Keratinocyte (primary cell): ENCODE measurements at regions not wholly inside any gene's neighbourhood (a gene's known extent, or its start where the extent isn't known, plus 50 kb on each side); places are given as distances from the start of the nearest gene placed in this dataset.

Experiments
- DNase-seq: peaks from one replicate; pipeline ENCODE4 v3.0.0-alpha.2; 2011; ENCODE audit warnings: low read depth, missing footprints, low spot score
- FAIRE-seq: peaks from 2 replicates; lab custom pipeline; 2011; peaks lifted over from hg19 to GRCh38; lab: Jason Lieb, UNC
- H2AFZ ChIP-seq: 2 replicates; pipeline ENCODE4 v1.6.0; 2012; ENCODE audit warnings: low read length, control low read depth, inconsistent platforms; ENCODE audit not compliant: control insufficient read depth
- H3K27ac ChIP-seq: 2 replicates; pipeline ENCODE4 v1.5.1; 2011; ENCODE audit warnings: low read length; ENCODE audit not compliant: control insufficient read depth, insufficient read depth
- H3K27me3 ChIP-seq: 3 replicates; pipeline ENCODE4 v1.6.0; 2011; ENCODE audit warnings: low read length; ENCODE audit not compliant: control insufficient read depth, insufficient read depth; ENCODE audit errors: extremely low read depth
- H3K36me3 ChIP-seq, 2 experiments: 2 replicates in 1 of 2; 3 replicates in 1 of 2; pipeline ENCODE4 v1.5.1; 2011; ENCODE audit warnings: low read length in 2 of 2, mild to moderate bottlenecking in 1 of 2; ENCODE audit not compliant: control insufficient read depth in 2 of 2, insufficient read depth in 2 of 2; ENCODE audit errors: extremely low read depth in 1 of 2
- H3K4me1 ChIP-seq: 3 replicates; pipeline ENCODE4 v1.5.1; 2011; ENCODE audit warnings: low read length; ENCODE audit not compliant: control insufficient read depth, insufficient read depth; ENCODE audit errors: extremely low read depth
- H3K4me2 ChIP-seq: 3 replicates; pipeline ENCODE4 v1.6.0; 2011; ENCODE audit warnings: low read depth, low read length; ENCODE audit not compliant: control insufficient read depth, insufficient read depth; ENCODE audit errors: extremely low read depth
- H3K4me3 ChIP-seq, 3 experiments: fragments of 200-600 bp in 1 of 3; sonication (generic) in 1 of 3; 2 replicates in 2 of 3; 3 replicates in 1 of 3; pipeline ENCODE4 v1.5.1; 2011 to 2016; ENCODE audit warnings: low read length in 3 of 3, mild to moderate bottlenecking in 3 of 3, control low read depth in 2 of 3, inconsistent platforms in 1 of 3, low read depth in 1 of 3, mixed read lengths in 1 of 3, mixed run types in 1 of 3, moderate library complexity in 1 of 3; ENCODE audit not compliant: control insufficient read depth in 2 of 3, insufficient read depth in 2 of 3; ENCODE audit errors: extremely low read depth in 1 of 3
- H3K79me2 ChIP-seq: 2 replicates; pipeline ENCODE4 v1.6.0; 2012; ENCODE audit warnings: low read length; ENCODE audit not compliant: control insufficient read depth, insufficient read depth
- H3K9ac ChIP-seq: 3 replicates; pipeline ENCODE4 v1.6.0; 2011; ENCODE audit warnings: low read length; ENCODE audit not compliant: control insufficient read depth, insufficient read depth; ENCODE audit errors: extremely low read depth
- H3K9me1 ChIP-seq: 3 replicates; pipeline ENCODE4 v1.6.0; 2011; ENCODE audit warnings: low read length; ENCODE audit not compliant: control insufficient read depth, insufficient read depth; ENCODE audit errors: extremely low read depth
- H3K9me3 ChIP-seq: 2 replicates; pipeline ENCODE4 v1.5.1; 2012; ENCODE audit warnings: low read depth, low read length; ENCODE audit not compliant: control insufficient read depth
- H4K20me1 ChIP-seq: 3 replicates; pipeline ENCODE4 v1.6.0; 2011; ENCODE audit warnings: low read length; ENCODE audit not compliant: control insufficient read depth, insufficient read depth; ENCODE audit errors: extremely low read depth
- EZH2 ChIP-seq: IDR thresholded peaks from one replicate; pipeline ENCODE4 v1.6.1; 2012; ENCODE audit warnings: inconsistent platforms, mild to moderate bottlenecking, low read length, moderate library complexity
- dilution Hi-C: fragments of 300-500 bp; cut with MboI; formaldehyde crosslinking; loops from one replicate; pipeline ENCODE4 v1.7.0; 2020; ENCODE audit warnings: low sequenced_read_pairs; ENCODE audit not compliant: extremely low pct_ligation_motif_present
- TF ChIP-seq, protein P1 (sequence below), 3 experiments: IDR thresholded peaks in 1 of 3; conservative IDR thresholded peaks in 1 of 3; optimal IDR thresholded peaks in 1 of 3; 2 replicates in 2 of 3; 3 replicates in 1 of 3; pipeline versions ENCODE3 to v1.5.1; 2011; ENCODE audit warnings: low read length in 3 of 3, mild to moderate bottlenecking in 3 of 3, moderate library complexity in 2 of 3, control low read depth in 1 of 3, inconsistent platforms in 1 of 3; ENCODE audit not compliant: insufficient read depth in 2 of 3; ENCODE audit errors: extremely low read depth in 1 of 3

GRCh38 chr11:38582151-38582550 is 1984.1 kb upstream of the RAG2 start:
- Histone ChIP-seq H3K27ac (no peak overlapping the region), H3K9me1 (no peaks in the 10 kb centered on the region), H4K20me1 (no peaks in the 10 kb centered on the region), H3K79me2 (no peaks in the 10 kb centered on the region), H3K4me3 (no peak overlapping the region), H3K4me2 (no peak overlapping the region), H3K27me3 (no peaks in the 10 kb centered on the region), H3K36me3 (no peaks in the 10 kb centered on the region), H3K9ac (no peak overlapping the region), H3K9me3 (no peaks in the 10 kb centered on the region), H3K4me1 (no peaks in the 10 kb centered on the region), H2AFZ (no peak overlapping the region)
- FAIRE-seq, result no peak
- dilution Hi-C loops, result no loop called here
- no peak for DNase-seq
- TF ChIP-seq, protein P1, sequence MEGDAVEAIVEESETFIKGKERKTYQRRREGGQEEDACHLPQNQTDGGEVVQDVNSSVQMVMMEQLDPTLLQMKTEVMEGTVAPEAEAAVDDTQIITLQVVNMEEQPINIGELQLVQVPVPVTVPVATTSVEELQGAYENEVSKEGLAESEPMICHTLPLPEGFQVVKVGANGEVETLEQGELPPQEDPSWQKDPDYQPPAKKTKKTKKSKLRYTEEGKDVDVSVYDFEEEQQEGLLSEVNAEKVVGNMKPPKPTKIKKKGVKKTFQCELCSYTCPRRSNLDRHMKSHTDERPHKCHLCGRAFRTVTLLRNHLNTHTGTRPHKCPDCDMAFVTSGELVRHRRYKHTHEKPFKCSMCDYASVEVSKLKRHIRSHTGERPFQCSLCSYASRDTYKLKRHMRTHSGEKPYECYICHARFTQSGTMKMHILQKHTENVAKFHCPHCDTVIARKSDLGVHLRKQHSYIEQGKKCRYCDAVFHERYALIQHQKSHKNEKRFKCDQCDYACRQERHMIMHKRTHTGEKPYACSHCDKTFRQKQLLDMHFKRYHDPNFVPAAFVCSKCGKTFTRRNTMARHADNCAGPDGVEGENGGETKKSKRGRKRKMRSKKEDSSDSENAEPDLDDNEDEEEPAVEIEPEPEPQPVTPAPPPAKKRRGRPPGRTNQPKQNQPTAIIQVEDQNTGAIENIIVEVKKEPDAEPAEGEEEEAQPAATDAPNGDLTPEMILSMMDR (optimal IDR thresholded peaks at IDR 0.05 in 1 of 3, IDR thresholded peaks at IDR 0.05 in 1 of 3, conservative IDR thresholded peaks at IDR 0.05 in 1 of 3; ENCODE audit: extremely low read depth in 1 of 3, insufficient read depth in 2 of 3, low read length in 3 of 3), result no peak
- no peak for TF ChIP-seq EZH2

DNA sequence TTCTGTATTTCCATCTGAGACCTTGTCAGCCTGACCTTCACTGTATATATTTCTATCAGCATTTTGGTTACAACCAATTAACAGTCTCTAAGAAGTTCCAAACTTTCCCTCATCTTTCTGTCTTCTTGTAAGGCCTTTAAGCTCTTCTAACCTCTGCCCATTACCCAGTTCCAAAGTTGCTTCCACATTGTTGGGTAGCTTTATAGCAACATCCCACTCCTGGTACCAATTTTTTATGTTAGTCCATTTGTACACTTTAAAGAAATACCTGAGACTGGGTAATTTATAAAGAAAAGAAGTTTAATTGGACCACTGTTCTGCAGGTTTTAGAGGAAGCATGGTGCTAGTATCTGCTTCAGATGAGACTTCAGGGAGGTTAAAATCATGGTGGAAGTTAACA is 1979.7 kb upstream of the RAG2 start:
- Histone ChIP-seq H3K27ac (no peak overlapping the region), H4K20me1 (no peaks in the 10 kb centered on the region), H3K27me3 (no peaks in the 10 kb centered on the region), H3K9me3 (no peaks in the 10 kb centered on the region), H3K9ac (no peak overlapping the region), H3K4me3 (no peak overlapping the region), H3K4me1 (no peaks in the 10 kb centered on the region), H3K4me2 (no peak overlapping the region), H2AFZ (no peak overlapping the region), H3K9me1 (no peaks in the 10 kb centered on the region), H3K79me2 (no peaks in the 10 kb centered on the region), H3K36me3 (no peaks in the 10 kb centered on the region)
- no peak for FAIRE-seq
- DNase-seq, result no peak
- TF ChIP-seq, protein P1 (optimal IDR thresholded peaks at IDR 0.05 in 1 of 3, IDR thresholded peaks at IDR 0.05 in 1 of 3, conservative IDR thresholded peaks at IDR 0.05 in 1 of 3; ENCODE audit: extremely low read depth in 1 of 3, insufficient read depth in 2 of 3, low read length in 3 of 3), result no peak
- no peak for TF ChIP-seq EZH2
- dilution Hi-C loops, result no loop called here
